Esophagus squamous epithelium (tissue), 4 donors: ENCODE measurements at regions not wholly inside any gene's neighbourhood (a gene's known extent, or its start where the extent isn't known, plus 50 kb on each side); places are given as distances from the start of the nearest gene placed in this dataset.

Experiments
- POLR2A ChIP-seq, 4 donors: fragments of 450-650 bp; IDR thresholded peaks; one replicate each; pipeline ENCODE4 v1.6.1; 2017; ENCODE audit warnings: antibody characterized with exemption in 4 of 4, mild to moderate bottlenecking in 4 of 4, moderate library complexity in 3 of 4
- TF ChIP-seq, protein P1 (sequence below), 6 experiments: fragments of 450-650 bp in 4 of 6; fragments of 200-600 bp in 2 of 6; sonication (generic) in 2 of 6; IDR thresholded peaks; one replicate each; pipeline ENCODE4 v1.5.1; 2016 to 2019; ENCODE audit warnings: antibody characterized with exemption in 6 of 6, mild to moderate bottlenecking in 4 of 6, moderate library complexity in 4 of 6

- TF ChIP-seq, protein P1, sequence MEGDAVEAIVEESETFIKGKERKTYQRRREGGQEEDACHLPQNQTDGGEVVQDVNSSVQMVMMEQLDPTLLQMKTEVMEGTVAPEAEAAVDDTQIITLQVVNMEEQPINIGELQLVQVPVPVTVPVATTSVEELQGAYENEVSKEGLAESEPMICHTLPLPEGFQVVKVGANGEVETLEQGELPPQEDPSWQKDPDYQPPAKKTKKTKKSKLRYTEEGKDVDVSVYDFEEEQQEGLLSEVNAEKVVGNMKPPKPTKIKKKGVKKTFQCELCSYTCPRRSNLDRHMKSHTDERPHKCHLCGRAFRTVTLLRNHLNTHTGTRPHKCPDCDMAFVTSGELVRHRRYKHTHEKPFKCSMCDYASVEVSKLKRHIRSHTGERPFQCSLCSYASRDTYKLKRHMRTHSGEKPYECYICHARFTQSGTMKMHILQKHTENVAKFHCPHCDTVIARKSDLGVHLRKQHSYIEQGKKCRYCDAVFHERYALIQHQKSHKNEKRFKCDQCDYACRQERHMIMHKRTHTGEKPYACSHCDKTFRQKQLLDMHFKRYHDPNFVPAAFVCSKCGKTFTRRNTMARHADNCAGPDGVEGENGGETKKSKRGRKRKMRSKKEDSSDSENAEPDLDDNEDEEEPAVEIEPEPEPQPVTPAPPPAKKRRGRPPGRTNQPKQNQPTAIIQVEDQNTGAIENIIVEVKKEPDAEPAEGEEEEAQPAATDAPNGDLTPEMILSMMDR (IDR thresholded peaks at IDR 0.05) = no peak
- no peak for TF ChIP-seq POLR2A (IDR thresholded peaks at IDR 0.05)
These were observed 260.7 kb downstream of the EDEM1 start for GRCh38 chr3:5448246-5448645.
